K562 (cell line): ENCODE measurements at regions not wholly inside any gene's neighbourhood (a gene's known extent, or its start where the extent isn't known, plus 50 kb on each side); places are given as distances from the start of the nearest gene placed in this dataset.

Experiments
- ATAC-seq: fragments of 200-7000 bp; cut with Tn5 transposase; 3 replicates; pipeline ENCODE4 v1.9.1; 2020; ENCODE audit warnings: moderate library complexity
- BruUV-seq: library from RNA; stranded (reverse); fragments of 400-500 nt; replicated peaks from 2 replicates; lab custom pipeline; 2021; lab: Mats Ljungman, UMichigan
- CTCF ChIA-PET: fragments of 300-600 bp; formaldehyde crosslinking; extraction: SDS; loops from one replicate; lab custom pipeline; 2021; ENCODE audit warnings: low intra/inter-chr PET ratio; lab: Yijun Ruan, JAX
- POLR2A ChIA-PET: fragments of 300-600, 350-650 bp; sonication (Branson Sonifier 250); formaldehyde crosslinking; extraction: SDS; loops from one replicate; lab custom pipeline; 2021; ENCODE audit warnings: antibody characterized with exemption, inconsistent platforms; lab: Yijun Ruan, JAX
- DNase-seq, 4 experiments: peaks; one replicate each; pipeline versions ENCODE4 v3.0.0 to v3.0.0-alpha.2; 2011 to 2018; ENCODE audit warnings: low spot score in 3 of 4, mixed read lengths in 3 of 4; ENCODE audit errors: extremely low read depth in 1 of 4
- FAIRE-seq: peaks from 2 replicates; lab custom pipeline; 2011; peaks lifted over from hg19 to GRCh38; lab: Jason Lieb, UNC
- H2AFZ ChIP-seq: 2 replicates; pipeline ENCODE4 v1.6.0; 2011; ENCODE audit warnings: low read depth, low read length, control low read depth, inconsistent platforms
- H3K27ac ChIP-seq: fragments of 200-600 bp; 3 replicates; pipeline ENCODE4 v1.8.0; 2011; ENCODE audit warnings: low read depth, mild to moderate bottlenecking, control low read depth, inconsistent platforms, low read length, moderate library complexity, mixed read lengths; ENCODE audit errors: extremely low read depth
- H3K27me3 ChIP-seq, 2 experiments: fragments of 300-600 bp in 1 of 2; 2 replicates in 1 of 2; 3 replicates in 1 of 2; pipeline versions ENCODE4 v1.6.0 to v1.8.0; 2011; ENCODE audit warnings: inconsistent platforms in 2 of 2, low read length in 2 of 2, mild to moderate bottlenecking in 1 of 2, mixed read lengths in 1 of 2, moderate library complexity in 1 of 2; ENCODE audit not compliant: control insufficient read depth in 2 of 2, insufficient read depth in 2 of 2
- H3K36me3 ChIP-seq: fragments of 300-600 bp; 3 replicates; pipeline ENCODE4 v1.8.0; 2011; ENCODE audit warnings: mild to moderate bottlenecking, low read length, inconsistent platforms; ENCODE audit not compliant: control insufficient read depth, insufficient read depth
- H3K4me1 ChIP-seq, 2 experiments: fragments of 200-600 bp in 1 of 2; replicated peaks in 1 of 2; 2 replicates in 1 of 2; 3 replicates in 1 of 2; pipeline versions ENCODE4 v1.5.1 to v1.8.0; 2011; ENCODE audit warnings: inconsistent platforms in 2 of 2, low read length in 2 of 2, mild to moderate bottlenecking in 1 of 2, mixed read lengths in 1 of 2, moderate library complexity in 1 of 2; ENCODE audit not compliant: control insufficient read depth in 2 of 2, insufficient read depth in 2 of 2
- H3K4me2 ChIP-seq: 2 replicates; pipeline ENCODE4 v1.6.1; 2011; ENCODE audit warnings: low read length, control low read depth, inconsistent platforms, mixed read lengths; ENCODE audit not compliant: insufficient read depth
- H3K4me3 ChIP-seq: fragments of 200-600 bp; sonication (generic), shearing (Covaris generic); 2 replicates; pipeline ENCODE4 v1.5.1; 2016; ENCODE audit warnings: control low read depth, inconsistent platforms
- H3K79me2 ChIP-seq: fragments of 200-600 bp; 3 replicates; pipeline ENCODE4 v1.8.0; 2011; ENCODE audit warnings: low read length, inconsistent platforms; ENCODE audit not compliant: control insufficient read depth, insufficient read depth
- H3K9ac ChIP-seq, 2 experiments: 2 replicates each; pipeline versions ENCODE4 v1.6.0 to v1.6.1; 2011; ENCODE audit warnings: low read depth in 2 of 2, low read length in 2 of 2, control low read depth in 1 of 2, inconsistent platforms in 1 of 2, mild to moderate bottlenecking in 1 of 2, mixed read lengths in 1 of 2; ENCODE audit not compliant: insufficient read depth in 1 of 2
- H3K9me1 ChIP-seq: one replicate; pipeline ENCODE4 v1.6.0; 2011; ENCODE audit warnings: inconsistent platforms, mild to moderate bottlenecking, low read length, moderate library complexity; ENCODE audit not compliant: control insufficient read depth, insufficient read depth
- H3K9me3 ChIP-seq: replicated peaks from 2 replicates; pipeline ENCODE4 v1.5.1; 2011; ENCODE audit warnings: low read depth, low read length, inconsistent platforms; ENCODE audit not compliant: control insufficient read depth, insufficient read depth
- H4K20me1 ChIP-seq: replicated peaks from 2 replicates; pipeline ENCODE4 v1.6.1; 2011; ENCODE audit warnings: low read length, inconsistent platforms, mixed read lengths; ENCODE audit not compliant: control insufficient read depth, insufficient read depth
- GTF2A2 ChIP-seq: IDR thresholded peaks from 2 replicates; pipeline ENCODE4 v1.6.1; 2016; ENCODE audit warnings: mild to moderate bottlenecking, missing genetic modification characterization, missing compliant biosample characterization
- HNRNPL ChIP-seq: fragments of 200-400 bp; formaldehyde crosslinking; IDR thresholded peaks from 2 replicates; pipeline ENCODE4 v1.6.1; 2017; ENCODE audit warnings: low read depth, mild to moderate bottlenecking, low read length
- ZNF778 ChIP-seq: fragments of 450-650 bp; formaldehyde crosslinking; IDR thresholded peaks from 2 replicates; pipeline ENCODE4 v1.4.0; 2020; ENCODE audit warnings: mild to moderate bottlenecking, moderate library complexity
- WGBS: fragments of 100-300 bp; shearing (Covaris generic); methylation state at CpG from one replicate; pipeline ENCODE4 v1.1.6; 2016; ENCODE audit warnings: low coverage, mixed read lengths; ENCODE audit not compliant: insufficient coverage; ENCODE audit errors: missing lambda C conversion rate; 5-methylcytosine and 5-hydroxymethylcytosine counted together
- in situ Hi-C: fragments of 300-500 bp; cut with MboI; formaldehyde crosslinking; loops from 4 replicates; pipeline ENCODE4 v1.15.0; 2018; ENCODE audit warnings: inconsistent platforms, mixed read lengths
- intact Hi-C: fragments of 100-400 bp; cut with micrococcal nuclease; formaldehyde crosslinking; loops from 2 replicates; pipeline ENCODE4 v1.14.2; 2022
- TF ChIP-seq, protein P1 (sequence below): sonication (generic); formaldehyde crosslinking; IDR thresholded peaks from 2 replicates; pipeline ENCODE4 v1.8.0; 2022; ENCODE audit warnings: mild to moderate bottlenecking, missing genetic modification reagents
- TF ChIP-seq, protein P2 (sequence below): fragments of 450-650 bp; IDR thresholded peaks from 2 replicates; pipeline ENCODE4 v1.6.1; 2016; ENCODE audit warnings: borderline replicate concordance
- TF ChIP-seq, protein P3 (sequence below): fragments of 250-450 bp; sonication (Bioruptor Pico); IDR thresholded peaks from 2 replicates; pipeline ENCODE4 v1.4.0; 2020

DNA sequence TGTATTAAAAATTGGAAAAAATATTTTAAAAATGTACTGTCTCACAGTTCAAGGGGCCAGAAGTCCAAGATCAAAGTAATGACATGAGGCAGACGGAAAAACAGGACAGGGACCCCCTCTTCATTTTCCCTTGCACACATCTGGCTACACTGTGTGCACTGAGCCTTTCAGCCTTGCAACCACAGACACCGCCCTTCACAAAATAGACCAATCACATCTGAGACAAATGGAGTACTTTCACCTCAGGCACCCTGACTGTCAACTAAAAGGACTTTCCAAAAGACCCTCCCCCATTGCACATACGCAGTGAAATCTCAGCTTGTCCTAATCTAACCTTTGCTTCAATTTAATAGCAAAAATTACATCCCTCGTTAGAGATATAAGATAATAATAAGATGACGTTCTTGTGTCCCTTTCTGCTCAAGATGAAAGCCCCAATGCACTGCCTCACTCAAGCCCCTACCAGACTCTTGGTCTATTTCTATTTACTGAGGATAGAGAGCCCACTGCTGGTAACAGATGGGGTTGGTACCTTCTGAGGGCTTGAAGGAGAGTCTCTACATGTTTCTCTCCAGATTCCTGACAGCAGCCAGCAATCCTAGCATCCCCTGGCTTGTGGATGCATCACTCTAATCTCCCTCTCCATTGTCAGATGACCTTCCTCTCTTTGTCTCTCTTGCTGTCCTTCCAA lies 514.8 kb upstream of the ADAMTS16 start:
- Histone ChIP-seq H3K4me1 (no peaks in the 10 kb centered on the region), H3K9ac (no peak overlapping the region), H3K36me3 (no peaks in the 10 kb centered on the region), H2AFZ (no peak overlapping the region), H3K9me1 (no peaks in the 10 kb centered on the region), H3K9me3 (no peaks in the 10 kb centered on the region), H4K20me1 (no peaks in the 10 kb centered on the region), H3K27ac (no peak overlapping the region), H3K27me3 (no peaks in the 10 kb centered on the region), H3K4me2 (no peak overlapping the region), H3K79me2 (no peaks in the 10 kb centered on the region), H3K4me3 (no peak overlapping the region)
- FAIRE-seq (no peak), ATAC-seq (no peak), DNase-seq (no peak)
- TF ChIP-seq GTF2A2 (tag) (no peak), HNRNPL (no peak), ZNF778 (CRISPR knock-in tag) (no peak)
- TF ChIP-seq, protein P1, sequence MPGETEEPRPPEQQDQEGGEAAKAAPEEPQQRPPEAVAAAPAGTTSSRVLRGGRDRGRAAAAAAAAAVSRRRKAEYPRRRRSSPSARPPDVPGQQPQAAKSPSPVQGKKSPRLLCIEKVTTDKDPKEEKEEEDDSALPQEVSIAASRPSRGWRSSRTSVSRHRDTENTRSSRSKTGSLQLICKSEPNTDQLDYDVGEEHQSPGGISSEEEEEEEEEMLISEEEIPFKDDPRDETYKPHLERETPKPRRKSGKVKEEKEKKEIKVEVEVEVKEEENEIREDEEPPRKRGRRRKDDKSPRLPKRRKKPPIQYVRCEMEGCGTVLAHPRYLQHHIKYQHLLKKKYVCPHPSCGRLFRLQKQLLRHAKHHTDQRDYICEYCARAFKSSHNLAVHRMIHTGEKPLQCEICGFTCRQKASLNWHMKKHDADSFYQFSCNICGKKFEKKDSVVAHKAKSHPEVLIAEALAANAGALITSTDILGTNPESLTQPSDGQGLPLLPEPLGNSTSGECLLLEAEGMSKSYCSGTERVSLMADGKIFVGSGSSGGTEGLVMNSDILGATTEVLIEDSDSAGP (CRISPR knock-in tag): no peak
- TF ChIP-seq, protein P2, sequence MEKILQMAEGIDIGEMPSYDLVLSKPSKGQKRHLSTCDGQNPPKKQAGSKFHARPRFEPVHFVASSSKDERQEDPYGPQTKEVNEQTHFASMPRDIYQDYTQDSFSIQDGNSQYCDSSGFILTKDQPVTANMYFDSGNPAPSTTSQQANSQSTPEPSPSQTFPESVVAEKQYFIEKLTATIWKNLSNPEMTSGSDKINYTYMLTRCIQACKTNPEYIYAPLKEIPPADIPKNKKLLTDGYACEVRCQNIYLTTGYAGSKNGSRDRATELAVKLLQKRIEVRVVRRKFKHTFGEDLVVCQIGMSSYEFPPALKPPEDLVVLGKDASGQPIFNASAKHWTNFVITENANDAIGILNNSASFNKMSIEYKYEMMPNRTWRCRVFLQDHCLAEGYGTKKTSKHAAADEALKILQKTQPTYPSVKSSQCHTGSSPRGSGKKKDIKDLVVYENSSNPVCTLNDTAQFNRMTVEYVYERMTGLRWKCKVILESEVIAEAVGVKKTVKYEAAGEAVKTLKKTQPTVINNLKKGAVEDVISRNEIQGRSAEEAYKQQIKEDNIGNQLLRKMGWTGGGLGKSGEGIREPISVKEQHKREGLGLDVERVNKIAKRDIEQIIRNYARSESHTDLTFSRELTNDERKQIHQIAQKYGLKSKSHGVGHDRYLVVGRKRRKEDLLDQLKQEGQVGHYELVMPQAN: no peak
- TF ChIP-seq, protein P3, sequence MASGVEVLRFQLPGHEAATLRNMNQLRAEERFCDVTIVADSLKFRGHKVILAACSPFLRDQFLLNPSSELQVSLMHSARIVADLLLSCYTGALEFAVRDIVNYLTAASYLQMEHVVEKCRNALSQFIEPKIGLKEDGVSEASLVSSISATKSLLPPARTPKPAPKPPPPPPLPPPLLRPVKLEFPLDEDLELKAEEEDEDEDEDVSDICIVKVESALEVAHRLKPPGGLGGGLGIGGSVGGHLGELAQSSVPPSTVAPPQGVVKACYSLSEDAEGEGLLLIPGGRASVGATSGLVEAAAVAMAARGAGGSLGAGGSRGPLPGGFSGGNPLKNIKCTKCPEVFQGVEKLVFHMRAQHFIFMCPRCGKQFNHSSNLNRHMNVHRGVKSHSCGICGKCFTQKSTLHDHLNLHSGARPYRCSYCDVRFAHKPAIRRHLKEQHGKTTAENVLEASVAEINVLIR: no peak
- CTCF ChIA-PET: no interaction called here
- POLR2A ChIA-PET: no interaction called here
- intact Hi-C loops (no loop called here), in situ Hi-C loops (no loop called here)
- BruUV-seq: no TSS peak
- 2% methylated on average over 5 of the region's 5 CpGs for WGBS
